K562 (cell line): ENCODE measurements at regions not wholly inside any gene's neighbourhood (a gene's known extent, or its start where the extent isn't known, plus 50 kb on each side); places are given as distances from the start of the nearest gene placed in this dataset.

ENCODE experiments used
- ATAC-seq: fragments of 200-7000 bp; cut with Tn5 transposase; 3 replicates; pipeline ENCODE4 v1.9.1; 2020; ENCODE audit warnings: moderate library complexity
- BruUV-seq: library from RNA; stranded (reverse); fragments of 400-500 nt; replicated peaks from 2 replicates; lab custom pipeline; 2021; lab: Mats Ljungman, UMichigan
- CTCF ChIA-PET: fragments of 300-600 bp; formaldehyde crosslinking; extraction: SDS; loops from one replicate; lab custom pipeline; 2021; ENCODE audit warnings: low intra/inter-chr PET ratio; lab: Yijun Ruan, JAX
- POLR2A ChIA-PET: fragments of 300-600, 350-650 bp; sonication (Branson Sonifier 250); formaldehyde crosslinking; extraction: SDS; loops from one replicate; lab custom pipeline; 2021; ENCODE audit warnings: antibody characterized with exemption, inconsistent platforms; lab: Yijun Ruan, JAX
- DNase-seq, 4 experiments: peaks; one replicate each; pipeline versions ENCODE4 v3.0.0 to v3.0.0-alpha.2; 2011 to 2018; ENCODE audit warnings: low spot score in 3 of 4, mixed read lengths in 3 of 4; ENCODE audit errors: extremely low read depth in 1 of 4
- FAIRE-seq: peaks from 2 replicates; lab custom pipeline; 2011; peaks lifted over from hg19 to GRCh38; lab: Jason Lieb, UNC
- H2AFZ ChIP-seq: 2 replicates; pipeline ENCODE4 v1.6.0; 2011; ENCODE audit warnings: low read depth, low read length, control low read depth, inconsistent platforms
- H3K27ac ChIP-seq: fragments of 200-600 bp; 3 replicates; pipeline ENCODE4 v1.8.0; 2011; ENCODE audit warnings: low read depth, mild to moderate bottlenecking, control low read depth, inconsistent platforms, low read length, moderate library complexity, mixed read lengths; ENCODE audit errors: extremely low read depth
- H3K27me3 ChIP-seq, 2 experiments: fragments of 300-600 bp in 1 of 2; 2 replicates in 1 of 2; 3 replicates in 1 of 2; pipeline versions ENCODE4 v1.6.0 to v1.8.0; 2011; ENCODE audit warnings: inconsistent platforms in 2 of 2, low read length in 2 of 2, mild to moderate bottlenecking in 1 of 2, mixed read lengths in 1 of 2, moderate library complexity in 1 of 2; ENCODE audit not compliant: control insufficient read depth in 2 of 2, insufficient read depth in 2 of 2
- H3K36me3 ChIP-seq: fragments of 300-600 bp; 3 replicates; pipeline ENCODE4 v1.8.0; 2011; ENCODE audit warnings: mild to moderate bottlenecking, low read length, inconsistent platforms; ENCODE audit not compliant: control insufficient read depth, insufficient read depth
- H3K4me1 ChIP-seq, 2 experiments: fragments of 200-600 bp in 1 of 2; replicated peaks in 1 of 2; 2 replicates in 1 of 2; 3 replicates in 1 of 2; pipeline versions ENCODE4 v1.5.1 to v1.8.0; 2011; ENCODE audit warnings: inconsistent platforms in 2 of 2, low read length in 2 of 2, mild to moderate bottlenecking in 1 of 2, mixed read lengths in 1 of 2, moderate library complexity in 1 of 2; ENCODE audit not compliant: control insufficient read depth in 2 of 2, insufficient read depth in 2 of 2
- H3K4me2 ChIP-seq: 2 replicates; pipeline ENCODE4 v1.6.1; 2011; ENCODE audit warnings: low read length, control low read depth, inconsistent platforms, mixed read lengths; ENCODE audit not compliant: insufficient read depth
- H3K4me3 ChIP-seq: fragments of 200-600 bp; sonication (generic), shearing (Covaris generic); 2 replicates; pipeline ENCODE4 v1.5.1; 2016; ENCODE audit warnings: control low read depth, inconsistent platforms
- H3K79me2 ChIP-seq: fragments of 200-600 bp; 3 replicates; pipeline ENCODE4 v1.8.0; 2011; ENCODE audit warnings: low read length, inconsistent platforms; ENCODE audit not compliant: control insufficient read depth, insufficient read depth
- H3K9ac ChIP-seq, 2 experiments: 2 replicates each; pipeline versions ENCODE4 v1.6.0 to v1.6.1; 2011; ENCODE audit warnings: low read depth in 2 of 2, low read length in 2 of 2, control low read depth in 1 of 2, inconsistent platforms in 1 of 2, mild to moderate bottlenecking in 1 of 2, mixed read lengths in 1 of 2; ENCODE audit not compliant: insufficient read depth in 1 of 2
- H3K9me1 ChIP-seq: one replicate; pipeline ENCODE4 v1.6.0; 2011; ENCODE audit warnings: inconsistent platforms, mild to moderate bottlenecking, low read length, moderate library complexity; ENCODE audit not compliant: control insufficient read depth, insufficient read depth
- H3K9me3 ChIP-seq: replicated peaks from 2 replicates; pipeline ENCODE4 v1.5.1; 2011; ENCODE audit warnings: low read depth, low read length, inconsistent platforms; ENCODE audit not compliant: control insufficient read depth, insufficient read depth
- H4K20me1 ChIP-seq: replicated peaks from 2 replicates; pipeline ENCODE4 v1.6.1; 2011; ENCODE audit warnings: low read length, inconsistent platforms, mixed read lengths; ENCODE audit not compliant: control insufficient read depth, insufficient read depth
- CBFA2T3 ChIP-seq: fragments of 450-650 bp; IDR thresholded peaks from 2 replicates; pipeline ENCODE4 v1.6.1; 2017
- CEBPZ ChIP-seq: fragments of 150-350 bp; IDR thresholded peaks from 2 replicates; pipeline ENCODE4 v1.6.1; 2014; ENCODE audit warnings: low read depth, mild to moderate bottlenecking, low read length, borderline replicate concordance
- E2F4 ChIP-seq: sonication (generic); formaldehyde crosslinking; IDR thresholded peaks from 2 replicates; pipeline ENCODE4 v1.8.0; 2022; ENCODE audit warnings: mild to moderate bottlenecking, low read depth, missing genetic modification reagents
- KLF1 ChIP-seq: fragments of 450-650 bp; IDR thresholded peaks from 2 replicates; pipeline ENCODE4 v1.6.1; 2016; ENCODE audit warnings: missing genetic modification characterization, missing compliant biosample characterization
- MEIS2 ChIP-seq: fragments of 450-650 bp; IDR thresholded peaks from 2 replicates; pipeline ENCODE4 v1.6.1; 2014; ENCODE audit warnings: mild to moderate bottlenecking; ENCODE audit not compliant: partially characterized antibody
- PBX2 ChIP-seq, 2 experiments: IDR thresholded peaks in 1 of 2; conservative IDR thresholded peaks in 1 of 2; 2 replicates each; pipeline ENCODE4 v1.6.1; 2016; ENCODE audit warnings: low read depth in 2 of 2, mild to moderate bottlenecking in 1 of 2, missing compliant biosample characterization in 1 of 2, missing genetic modification characterization in 1 of 2, moderate library complexity in 1 of 2
- PTRF ChIP-seq: fragments of 450-650 bp; IDR thresholded peaks from 2 replicates; pipeline ENCODE4 v1.6.1; 2016; ENCODE audit warnings: mild to moderate bottlenecking, missing genetic modification characterization, missing compliant biosample characterization
- PYGO2 ChIP-seq: fragments of 450-650 bp; IDR thresholded peaks from 2 replicates; pipeline ENCODE4 v1.6.1; 2016; ENCODE audit warnings: mild to moderate bottlenecking, missing genetic modification characterization, moderate library complexity, missing compliant biosample characterization
- RAD51 ChIP-seq: fragments of 450-650 bp; IDR thresholded peaks from 2 replicates; pipeline ENCODE4 v1.7.1; 2016; ENCODE audit warnings: low read depth, mild to moderate bottlenecking, borderline replicate concordance
- RBM25 ChIP-seq: fragments of 200-400 bp; formaldehyde crosslinking; IDR thresholded peaks from 2 replicates; pipeline ENCODE4 v1.6.1; 2018; ENCODE audit warnings: low read length, low read depth, moderate library complexity; ENCODE audit not compliant: severe bottlenecking
- SAP30 ChIP-seq: fragments of 200-600 bp; sonication (generic); IDR thresholded peaks from 2 replicates; pipeline ENCODE4 v1.6.1; 2012; ENCODE audit warnings: borderline replicate concordance, low read depth, mild to moderate bottlenecking, moderate library complexity, low read length, control low read depth, inconsistent platforms; ENCODE audit not compliant: insufficient read depth, poor library complexity, severe bottlenecking
- ZNF12 ChIP-seq: sonication (generic); formaldehyde crosslinking; IDR thresholded peaks from 2 replicates; pipeline ENCODE4 v1.4.0; 2020; ENCODE audit warnings: mild to moderate bottlenecking, missing genetic modification reagents
- ZNF324 ChIP-seq: fragments of 250-450 bp; sonication (Bioruptor Pico); IDR thresholded peaks from 2 replicates; pipeline ENCODE4 v1.4.0; 2020; ENCODE audit warnings: mild to moderate bottlenecking
- ZNF79 ChIP-seq: fragments of 250-450 bp; sonication (Bioruptor Pico); IDR thresholded peaks from 2 replicates; pipeline ENCODE4 v1.4.0; 2020; ENCODE audit warnings: low read depth, mild to moderate bottlenecking, moderate library complexity
- WGBS: fragments of 100-300 bp; shearing (Covaris generic); methylation state at CpG from one replicate; pipeline ENCODE4 v1.1.6; 2016; ENCODE audit warnings: low coverage, mixed read lengths; ENCODE audit not compliant: insufficient coverage; ENCODE audit errors: missing lambda C conversion rate; 5-methylcytosine and 5-hydroxymethylcytosine counted together
- in situ Hi-C: fragments of 300-500 bp; cut with MboI; formaldehyde crosslinking; loops from 4 replicates; pipeline ENCODE4 v1.15.0; 2018; ENCODE audit warnings: inconsistent platforms, mixed read lengths
- intact Hi-C: fragments of 100-400 bp; cut with micrococcal nuclease; formaldehyde crosslinking; loops from 2 replicates; pipeline ENCODE4 v1.14.2; 2022

GRCh38 chr14:106023411-106023810, 497.0 kb downstream of the TMEM121 start:
- no peaks in the 10 kb centered on the region for H3K4me1 ChIP-seq
- no peaks in the 10 kb centered on the region for H4K20me1 ChIP-seq
- no peaks in the 10 kb centered on the region for H3K36me3 ChIP-seq
- DNase-seq = no peak
- no peak overlapping the region for H3K4me2 ChIP-seq
- H2AFZ ChIP-seq = no peak overlapping the region
- H3K4me3 ChIP-seq = no peak overlapping the region
- in situ Hi-C loops = no loop called here
- H3K9me1 ChIP-seq = no peaks in the 10 kb centered on the region
- no peak overlapping the region for H3K27ac ChIP-seq
- BruUV-seq = no TSS peak
- ChIA-PET POLR2A (no interaction called here), CTCF (no interaction called here)
- no peak for FAIRE-seq
- WGBS = 0% methylated on average over 1 of the region's 1 CpG
- no peaks in the 10 kb centered on the region for H3K9me3 ChIP-seq
- no peaks in the 10 kb centered on the region for H3K79me2 ChIP-seq
- intact Hi-C loops = no loop called here
- H3K27me3 ChIP-seq = no peaks in the 10 kb centered on the region
- ATAC-seq = no peak
- H3K9ac ChIP-seq = no peak overlapping the region
- TF ChIP-seq CEBPZ (no peak), CBFA2T3 (no peak), PYGO2 (tag) (no peak), RBM25 (no peak), KLF1 (no peak), MEIS2 (peak; percentile 66), PBX2 (CRISPR knock-in tag; IDR thresholded peaks at IDR 0.05; ENCODE audit: low read depth) (no peak; the same call in 1 of the 2 replicates), PBX2 (tag; conservative IDR thresholded peaks at IDR 0.05; ENCODE audit: low read depth) (peak; percentile 34; the same call in 1 of the 2 replicates), SAP30 (no peak), ZNF324 (CRISPR knock-in tag) (peak; percentile 87), E2F4 (CRISPR knock-in tag) (no peak), ZNF12 (CRISPR knock-in tag) (no peak), PTRF (tag) (no peak), ZNF79 (CRISPR knock-in tag) (no peak), RAD51 (no peak)
